SJCRH30 (cell line): ENCODE measurements at regions not wholly inside any gene's neighbourhood (a gene's known extent, or its start where the extent isn't known, plus 50 kb on each side); places are given as distances from the start of the nearest gene placed in this dataset.
A peak's percentile ranks its signal among the peaks of the same experiment; 100 is the strongest.
"Not testable (repeated sequence)": the region's sequence is repeated elsewhere in the genome, so short reads cannot be mapped to it uniquely, and the experiment has no call there.

Experiments
- DNase-seq, 2 experiments: peaks; one replicate each; pipeline ENCODE4 v3.0.0-alpha.2; 2015 to 2020
- H3K27ac ChIP-seq: fragments of 250-450 bp; sonication (Bioruptor Pico); 2 replicates; pipeline ENCODE4 v1.5.1; 2020; ENCODE audit warnings: mild to moderate bottlenecking, moderate library complexity
- H3K27me3 ChIP-seq: fragments of 250-450 bp; sonication (Bioruptor Pico); 2 replicates; pipeline ENCODE4 v1.5.1; 2020; ENCODE audit warnings: mild to moderate bottlenecking, moderate library complexity
- H3K36me3 ChIP-seq: fragments of 250-450 bp; sonication (Bioruptor Pico); 2 replicates; pipeline ENCODE4 v1.5.1; 2020; ENCODE audit warnings: mild to moderate bottlenecking, moderate library complexity
- H3K4me1 ChIP-seq: fragments of 250-450 bp; sonication (Bioruptor Pico); 2 replicates; pipeline ENCODE4 v1.5.1; 2020; ENCODE audit warnings: mild to moderate bottlenecking, moderate library complexity
- H3K4me3 ChIP-seq: fragments of 250-450 bp; sonication (Bioruptor Pico); 2 replicates; pipeline ENCODE4 v1.5.1; 2020; ENCODE audit warnings: mild to moderate bottlenecking, moderate library complexity
- H3K9me3 ChIP-seq: fragments of 250-450 bp; sonication (Bioruptor Pico); replicated peaks from 2 replicates; pipeline ENCODE4 v1.5.1; 2020; ENCODE audit warnings: mild to moderate bottlenecking, moderate library complexity

DNA sequence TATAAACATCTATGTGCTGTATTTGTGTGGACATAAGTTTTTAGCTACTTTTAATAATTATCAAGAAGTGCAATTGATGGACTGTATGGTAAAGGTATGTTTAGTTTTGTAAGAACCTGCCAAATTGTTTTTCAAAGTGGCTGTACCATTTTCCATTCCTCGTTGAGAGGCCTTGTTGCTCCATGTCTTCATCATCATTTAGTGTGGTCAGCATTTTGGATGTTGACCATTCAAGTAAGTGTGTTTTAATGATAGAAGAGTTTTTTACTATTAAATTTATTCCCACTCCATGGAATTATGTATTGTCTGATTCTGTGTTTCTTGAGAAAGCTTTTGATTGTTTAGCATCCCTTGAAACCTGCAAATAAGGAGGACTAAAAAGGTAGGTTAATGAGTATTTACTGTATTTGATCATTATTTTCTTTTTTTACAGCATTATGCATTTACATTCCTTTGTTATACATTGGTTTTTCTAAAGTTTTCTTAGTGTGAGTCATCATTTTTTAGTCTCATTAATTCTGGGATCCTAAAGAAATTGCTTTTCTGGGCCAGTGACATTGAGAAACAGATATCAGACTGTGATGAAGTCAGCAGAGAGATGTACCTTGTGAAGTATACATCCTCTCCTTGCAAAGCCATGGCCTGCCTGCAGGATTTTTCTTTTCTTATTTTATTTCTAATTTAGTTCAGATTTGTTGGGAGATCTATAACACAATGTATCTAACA lies 312.8 kb upstream of the PTCHD4 start:
- H3K9me3 ChIP-seq: no peaks in the 10 kb centered on the region
- H3K27me3 ChIP-seq: no peaks in the 10 kb centered on the region
- no peaks in the 10 kb centered on the region for H3K36me3 ChIP-seq
- H3K4me1 ChIP-seq: no peaks in the 10 kb centered on the region
- H3K27ac ChIP-seq: no peak overlapping the region
- no peak overlapping the region for H3K4me3 ChIP-seq
- no peak for DNase-seq

- H3K4me1 ChIP-seq: no peaks in the 10 kb centered on the region
- H3K9me3 ChIP-seq: no peaks in the 10 kb centered on the region
- no peaks in the 10 kb centered on the region for H3K27me3 ChIP-seq
- H3K4me3 ChIP-seq: no peak overlapping the region
- no peak overlapping the region for H3K27ac ChIP-seq
- DNase-seq: no peak
- no peaks in the 10 kb centered on the region for H3K36me3 ChIP-seq
Observed at GRCh38 chr6:48419992-48420391, 309.0 kb upstream of the PTCHD4 start.

GRCh38 chr6:48417927-48418326 lies 306.9 kb upstream of the PTCHD4 start:
- Histone ChIP-seq H3K27me3 (no peaks in the 10 kb centered on the region), H3K4me1 (no peaks in the 10 kb centered on the region), H3K9me3 (no peaks in the 10 kb centered on the region), H3K4me3 (no peak overlapping the region), H3K36me3 (no peaks in the 10 kb centered on the region), H3K27ac (no peak overlapping the region)
- no peak for DNase-seq

GRCh38 chr6:48412656-48413055 lies 301.7 kb upstream of the PTCHD4 start:
- Histone ChIP-seq H3K36me3 (no peaks in the 10 kb centered on the region), H3K9me3 (no peaks in the 10 kb centered on the region), H3K27me3 (no peaks in the 10 kb centered on the region), H3K4me3 (no peak overlapping the region), H3K4me1 (no peaks in the 10 kb centered on the region), H3K27ac (no peak overlapping the region)
- DNase-seq: no peak

DNA sequence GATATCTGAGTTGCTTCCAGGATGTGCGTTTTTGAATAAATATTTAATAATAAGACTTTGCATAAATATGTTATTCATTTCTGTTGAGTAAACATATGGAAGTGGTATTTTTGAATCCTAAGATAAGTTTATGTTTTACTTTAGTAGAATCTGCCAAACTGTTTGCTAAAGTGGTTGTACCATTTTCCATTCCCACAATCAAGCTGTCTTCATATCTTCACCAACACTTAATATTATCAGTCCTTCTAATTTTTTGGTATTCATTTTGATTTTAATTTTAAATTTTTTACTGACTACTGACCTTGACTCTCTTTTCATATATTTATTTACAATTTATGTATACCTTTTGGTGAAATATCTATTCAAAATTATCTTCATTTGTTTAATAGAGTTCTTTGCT lies 293.9 kb upstream of the PTCHD4 start:
- Histone ChIP-seq H3K4me1 (no peaks in the 10 kb centered on the region), H3K9me3 (no peaks in the 10 kb centered on the region), H3K36me3 (no peaks in the 10 kb centered on the region), H3K4me3 (no peak overlapping the region), H3K27ac (no peak overlapping the region), H3K27me3 (no peaks in the 10 kb centered on the region)
- DNase-seq: no peak

- no peak for DNase-seq
- no peak overlapping the region for H3K27ac ChIP-seq
- no peaks in the 10 kb centered on the region for H3K4me1 ChIP-seq
- no peaks in the 10 kb centered on the region for H3K36me3 ChIP-seq
- no peaks in the 10 kb centered on the region for H3K27me3 ChIP-seq
- H3K4me3 ChIP-seq: no peak overlapping the region
- no peaks in the 10 kb centered on the region for H3K9me3 ChIP-seq
Observed at GRCh38 chr6:48403587-48403986, 292.6 kb upstream of the PTCHD4 start.

DNA sequence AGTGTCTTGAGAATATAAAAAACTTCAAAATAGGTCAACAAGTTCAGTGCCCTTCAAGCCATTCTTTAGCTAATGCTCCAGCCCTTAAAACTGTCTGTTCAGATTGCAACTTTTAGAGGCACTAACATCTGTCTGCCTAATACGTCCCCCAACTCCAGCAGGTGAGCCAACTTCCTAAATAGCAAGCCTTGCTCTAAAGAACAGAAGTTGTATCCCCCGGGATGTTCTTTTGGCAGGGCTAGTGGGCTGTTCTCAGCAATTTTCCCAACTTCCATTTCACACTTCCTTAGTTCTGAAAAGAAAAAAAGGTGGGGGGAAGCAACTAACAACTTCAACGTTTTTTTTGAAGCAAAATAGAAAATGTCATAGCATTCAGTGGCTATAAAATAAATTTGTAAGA lies 290.0 kb upstream of the PTCHD4 start:
- H3K4me1 ChIP-seq: no peaks in the 10 kb centered on the region
- no peak overlapping the region for H3K4me3 ChIP-seq
- no peak for DNase-seq
- H3K27ac ChIP-seq: no peak overlapping the region
- H3K27me3 ChIP-seq: no peaks in the 10 kb centered on the region
- no peaks in the 10 kb centered on the region for H3K9me3 ChIP-seq
- no peaks in the 10 kb centered on the region for H3K36me3 ChIP-seq

DNA sequence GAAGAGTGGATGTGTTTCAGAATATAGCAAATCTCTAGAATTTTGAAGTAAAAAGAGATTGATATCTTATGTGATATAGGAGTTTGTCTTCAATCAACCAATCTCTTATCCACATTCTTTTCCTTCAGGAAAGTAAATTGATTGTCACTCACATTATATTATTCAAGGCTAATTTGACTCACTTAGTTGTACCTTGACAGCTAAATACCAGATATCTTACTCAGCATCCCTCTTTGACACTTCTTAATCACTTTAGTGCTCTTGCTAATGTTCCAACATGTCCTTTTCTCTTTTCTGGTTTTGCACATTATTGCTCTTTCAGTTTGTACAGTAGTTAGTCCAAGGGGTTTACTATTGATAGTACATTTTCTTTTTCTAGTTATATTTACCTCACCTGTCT lies 286.9 kb upstream of the PTCHD4 start:
- no peak for DNase-seq
- H3K4me3 ChIP-seq: no peak overlapping the region
- no peaks in the 10 kb centered on the region for H3K27me3 ChIP-seq
- no peaks in the 10 kb centered on the region for H3K4me1 ChIP-seq
- no peaks in the 10 kb centered on the region for H3K36me3 ChIP-seq
- H3K9me3 ChIP-seq: no peaks in the 10 kb centered on the region
- H3K27ac ChIP-seq: no peak overlapping the region

DNA sequence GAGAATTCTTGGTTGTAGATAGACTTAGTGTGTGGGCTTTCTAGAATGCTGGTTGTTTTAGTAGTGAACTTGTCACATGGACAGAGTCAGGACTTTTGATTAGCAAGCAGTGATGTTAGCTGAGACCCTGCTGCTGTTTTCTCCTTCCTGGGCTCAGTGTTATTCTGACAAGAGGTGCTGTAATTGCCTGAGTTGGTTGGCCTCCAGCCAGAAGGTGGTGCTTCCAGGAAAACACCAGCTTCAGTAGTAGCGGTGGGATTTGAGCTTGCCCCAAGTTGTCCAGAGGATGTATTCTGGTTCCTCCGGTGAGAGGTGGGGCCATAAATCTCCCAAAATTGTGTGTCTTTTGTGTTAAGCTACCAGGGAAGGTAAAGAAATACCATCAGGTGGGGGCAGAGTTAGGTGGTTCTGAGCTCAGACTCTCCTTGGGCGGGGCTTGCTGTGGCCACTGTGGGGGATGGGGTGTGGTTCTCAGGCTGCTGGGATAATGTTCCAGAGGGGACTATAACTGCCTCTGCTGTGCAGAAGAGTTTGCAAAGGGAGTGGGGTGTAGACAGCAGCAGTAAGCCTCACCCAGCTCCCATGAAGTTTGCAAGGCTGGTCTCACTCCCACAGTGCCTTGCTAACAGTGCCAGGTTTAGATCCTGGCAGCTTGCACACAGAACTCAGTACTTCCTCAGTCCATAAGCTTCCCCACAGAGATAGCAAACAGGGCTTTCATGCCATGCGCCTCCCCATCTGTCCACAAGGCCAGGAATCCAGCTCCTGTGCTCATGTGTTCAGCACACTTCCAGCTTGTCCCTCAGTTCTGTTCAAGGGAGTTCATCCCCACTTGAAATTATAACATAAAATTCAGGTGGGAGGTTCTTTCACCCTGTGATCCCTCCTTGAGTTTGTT lies 278.4 kb upstream of the PTCHD4 start:
- Histone ChIP-seq H3K9me3 (no peaks in the 10 kb centered on the region), H3K4me1 (no peaks in the 10 kb centered on the region), H3K36me3 (no peaks in the 10 kb centered on the region), H3K4me3 (no peak overlapping the region), H3K27ac (no peak overlapping the region), H3K27me3 (no peaks in the 10 kb centered on the region)
- peak in 1 of 2 experiments; percentile 0 for DNase-seq

DNA sequence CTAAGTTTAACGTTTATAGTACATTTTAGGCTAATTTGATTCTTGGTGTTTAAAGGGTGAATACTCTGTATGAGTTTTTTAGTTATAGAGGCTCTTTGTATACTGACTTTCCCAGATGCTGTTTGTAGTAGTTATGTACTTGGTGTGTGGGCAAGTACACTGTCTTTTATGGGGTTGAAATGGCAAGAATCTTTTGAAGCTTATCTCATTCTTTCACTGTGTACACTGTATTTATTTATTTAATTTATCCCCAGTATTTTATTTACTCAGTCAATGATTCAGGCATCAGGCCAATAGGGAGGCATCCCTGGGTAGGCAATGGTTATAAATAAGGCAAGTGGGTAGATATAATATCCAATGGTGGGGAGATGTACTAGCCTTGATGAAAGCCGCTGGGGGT lies 277.0 kb upstream of the PTCHD4 start:
- Histone ChIP-seq H3K4me1 (no peaks in the 10 kb centered on the region), H3K4me3 (no peak overlapping the region), H3K36me3 (no peaks in the 10 kb centered on the region), H3K27ac (no peak overlapping the region), H3K27me3 (no peaks in the 10 kb centered on the region), H3K9me3 (no peaks in the 10 kb centered on the region)
- DNase-seq: no peak

- no peaks in the 10 kb centered on the region for H3K36me3 ChIP-seq
- H3K9me3 ChIP-seq: no peaks in the 10 kb centered on the region
- no peak overlapping the region for H3K4me3 ChIP-seq
- no peaks in the 10 kb centered on the region for H3K27me3 ChIP-seq
- no peak overlapping the region for H3K27ac ChIP-seq
- DNase-seq: no peak
- no peaks in the 10 kb centered on the region for H3K4me1 ChIP-seq
Observed at GRCh38 chr6:48378884-48379407, 267.9 kb upstream of the PTCHD4 start.

DNA sequence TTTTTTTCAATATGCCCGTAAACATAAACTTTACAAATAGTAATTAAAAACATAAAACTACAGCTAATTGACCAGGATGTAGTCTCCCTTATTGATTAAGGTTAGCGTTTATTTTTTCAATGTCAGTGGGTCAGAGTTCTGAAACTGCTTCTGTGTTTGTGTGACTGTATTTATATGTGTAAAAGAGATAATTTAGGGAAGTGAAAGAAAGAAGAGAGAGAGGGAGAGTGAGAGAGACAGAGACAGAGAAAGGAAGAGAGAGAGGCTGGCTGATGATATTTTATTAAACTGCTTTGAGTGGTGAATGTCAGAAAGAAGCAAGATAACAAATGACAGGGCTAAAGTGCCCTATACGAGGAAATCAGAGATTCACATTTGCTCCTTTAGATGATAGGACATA lies 266.1 kb upstream of the PTCHD4 start:
- Histone ChIP-seq H3K4me3 (no peak overlapping the region), H3K4me1 (no peaks in the 10 kb centered on the region)
- DNase-seq: no peak

GRCh38 chr6:48371226-48371625 lies 260.2 kb upstream of the PTCHD4 start:
- H3K27me3 ChIP-seq, H3K27ac ChIP-seq, DNase-seq, H3K36me3 ChIP-seq, H3K4me1 ChIP-seq, H3K9me3 ChIP-seq, H3K4me3 ChIP-seq: not testable (repeated sequence)

More for the DNA sequence above, 266.1 kb upstream of the PTCHD4 start:
- H3K27me3 ChIP-seq: no peaks in the 10 kb centered on the region
- H3K27ac ChIP-seq: no peak overlapping the region
- H3K36me3 ChIP-seq: no peaks in the 10 kb centered on the region
- H3K9me3 ChIP-seq: no peaks in the 10 kb centered on the region

DNA sequence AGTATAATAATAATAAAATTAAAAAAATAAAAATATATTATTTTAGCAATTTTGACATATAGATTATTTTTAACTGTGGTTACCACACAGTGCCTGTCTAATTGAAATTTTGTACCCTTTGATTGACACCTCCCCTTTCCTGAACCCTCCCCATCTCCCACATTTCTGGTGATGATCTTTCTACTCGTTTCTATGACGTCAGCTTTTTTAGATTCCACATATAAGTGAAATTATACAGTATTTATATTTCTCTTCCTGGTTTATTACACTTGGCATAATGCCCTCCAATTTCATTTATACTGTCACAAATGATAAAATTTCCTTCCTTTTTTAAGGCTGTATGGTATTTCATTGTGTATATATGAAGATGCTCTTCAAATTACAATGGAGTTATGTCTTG lies 258.1 kb upstream of the PTCHD4 start:
- Histone ChIP-seq H3K27ac (no peak overlapping the region), H3K36me3 (no peaks in the 10 kb centered on the region), H3K4me1 (no peaks in the 10 kb centered on the region), H3K9me3 (no peaks in the 10 kb centered on the region), H3K4me3 (no peak overlapping the region), H3K27me3 (no peaks in the 10 kb centered on the region)
- no peak for DNase-seq

- no peak for DNase-seq
- Histone ChIP-seq H3K36me3 (no peaks in the 10 kb centered on the region), H3K9me3 (no peaks in the 10 kb centered on the region), H3K4me1 (no peaks in the 10 kb centered on the region), H3K27ac (no peak overlapping the region), H3K27me3 (no peaks in the 10 kb centered on the region), H3K4me3 (no peak overlapping the region)
Observed at GRCh38 chr6:48325701-48326100, 214.7 kb upstream of the PTCHD4 start.
